DMS 273 (cell line): ENCODE measurements at regions not wholly inside any gene's neighbourhood (a gene's known extent, or its start where the extent isn't known, plus 50 kb on each side); places are given as distances from the start of the nearest gene placed in this dataset.
"Not testable (repeated sequence)": the region's sequence is repeated elsewhere in the genome, so short reads cannot be mapped to it uniquely, and the experiment has no call there.

Experiments used
- DNase-seq: peaks from one replicate; lab custom pipeline; 2025; ENCODE audit not compliant: unreplicated experiment; lab: John Stamatoyannopoulos, UW

GRCh38 chr4:4913628-4914027 is 54.2 kb downstream of the MSX1 start:
- DNase-seq: no peak

- no peak for DNase-seq
Measured at GRCh38 chr4:4914059-4914820, 54.8 kb downstream of the MSX1 start.

DNA sequence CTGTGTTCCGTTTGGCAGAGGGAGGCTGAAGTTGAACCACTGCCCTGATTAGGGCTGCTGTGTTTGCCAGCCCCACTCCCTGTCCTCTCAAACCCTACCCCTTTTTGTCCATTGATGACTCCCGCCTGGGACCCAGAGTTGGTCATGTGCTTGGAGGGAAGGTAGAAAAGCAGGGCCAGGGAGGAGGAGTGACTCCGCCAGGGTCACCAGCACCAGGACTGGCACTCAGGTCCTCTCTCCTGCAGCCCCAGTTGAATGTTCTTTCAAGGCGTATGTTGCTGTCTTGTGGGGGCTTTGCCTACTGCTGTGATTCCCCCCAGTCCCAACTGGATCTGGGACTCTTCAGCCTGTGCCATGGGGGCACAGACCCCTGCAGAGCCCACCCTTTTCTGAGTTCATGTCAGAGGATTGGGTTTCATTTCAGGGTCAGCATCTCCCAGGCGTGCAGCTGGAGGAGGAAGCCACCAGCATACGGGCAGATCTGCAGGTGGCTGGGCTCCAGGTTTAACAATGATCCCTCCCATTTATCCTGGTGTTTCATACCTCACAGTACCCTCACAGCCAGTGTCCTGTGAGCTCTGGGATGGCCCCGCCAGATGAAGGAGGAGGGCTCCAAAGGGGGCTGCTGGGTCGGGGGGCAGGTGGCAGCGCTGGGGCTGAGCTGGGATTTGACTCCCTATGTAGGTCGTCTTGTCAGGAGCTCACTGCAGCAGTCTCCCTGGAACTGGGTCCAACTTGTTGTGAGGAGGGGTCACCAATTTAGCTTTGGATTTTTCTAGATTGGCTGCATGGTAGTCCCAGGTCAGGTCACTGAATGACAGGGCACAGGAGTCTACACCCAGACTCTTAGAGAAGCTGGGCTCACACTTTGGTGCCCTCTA is 55.7 kb downstream of the MSX1 start:
- no peak for DNase-seq

DNA sequence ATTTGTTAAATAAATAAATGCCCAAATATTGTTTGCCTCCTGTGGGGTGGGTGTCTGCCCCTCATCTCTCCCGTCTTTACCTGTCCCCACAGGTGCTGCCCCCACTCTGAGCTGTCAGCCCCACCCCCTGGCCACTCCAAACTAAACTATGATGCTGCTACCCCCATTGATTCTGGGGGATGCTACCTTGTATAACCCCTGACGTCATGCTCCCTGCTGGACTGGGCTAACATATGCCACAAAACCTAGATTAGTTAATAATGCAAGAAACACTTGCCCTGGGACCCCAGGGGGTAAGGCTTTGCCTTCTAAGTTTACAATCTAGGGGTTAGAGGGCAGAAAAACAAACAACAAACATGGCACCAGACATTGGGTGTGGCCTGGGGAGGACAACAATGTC is 58.6 kb downstream of the MSX1 start:
- peak; percentile 38 for DNase-seq

DNA sequence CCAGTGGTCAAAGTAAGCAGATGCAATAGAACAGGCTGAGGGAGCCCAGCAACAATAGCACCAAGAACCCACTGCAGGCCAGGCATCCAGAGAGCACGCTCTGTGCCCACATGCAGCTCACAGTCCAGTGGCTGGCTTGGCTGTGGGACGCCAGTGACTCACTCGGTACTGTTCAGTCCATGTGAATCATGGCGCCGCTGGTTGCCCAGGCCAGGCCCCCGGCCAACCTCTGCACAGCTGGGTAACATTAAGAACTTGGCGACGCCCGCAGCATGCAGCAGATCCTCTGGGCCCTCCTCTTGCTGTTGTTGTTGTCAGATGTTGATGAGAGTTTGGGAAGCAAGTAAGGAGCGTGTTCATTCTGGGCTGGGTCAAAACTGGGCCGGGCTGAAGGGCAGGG is 60.5 kb downstream of the MSX1 start:
- no peak for DNase-seq

- no peak for DNase-seq
Measured at GRCh38 chr4:4921077-4921476, 61.6 kb downstream of the MSX1 start.

- DNase-seq: no peak
Measured at GRCh38 chr4:4922441-4922840, 63.0 kb downstream of the MSX1 start.

DNA sequence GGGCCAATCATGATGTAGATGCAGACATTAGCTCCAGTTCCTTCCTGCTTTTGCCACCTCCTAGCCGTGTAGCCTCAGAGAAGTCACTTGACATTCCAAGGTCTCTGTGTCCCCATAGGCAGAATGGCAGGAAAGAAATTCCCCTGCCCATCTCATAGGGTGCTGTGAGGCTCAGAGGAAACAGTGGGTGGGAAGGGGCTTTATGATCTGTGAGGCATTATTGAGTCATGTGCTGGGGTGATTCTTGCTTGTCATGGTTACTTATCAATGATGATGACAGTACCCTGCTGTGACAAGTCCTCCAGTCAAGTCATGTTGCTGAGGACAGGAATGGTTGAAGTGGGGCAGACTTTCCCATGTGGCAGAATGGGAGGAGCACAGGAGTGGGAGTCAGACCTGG is 63.7 kb downstream of the MSX1 start:
- no peak for DNase-seq

- DNase-seq: no peak
Measured at GRCh38 chr4:4930677-4931076, 71.2 kb downstream of the MSX1 start.

DNA sequence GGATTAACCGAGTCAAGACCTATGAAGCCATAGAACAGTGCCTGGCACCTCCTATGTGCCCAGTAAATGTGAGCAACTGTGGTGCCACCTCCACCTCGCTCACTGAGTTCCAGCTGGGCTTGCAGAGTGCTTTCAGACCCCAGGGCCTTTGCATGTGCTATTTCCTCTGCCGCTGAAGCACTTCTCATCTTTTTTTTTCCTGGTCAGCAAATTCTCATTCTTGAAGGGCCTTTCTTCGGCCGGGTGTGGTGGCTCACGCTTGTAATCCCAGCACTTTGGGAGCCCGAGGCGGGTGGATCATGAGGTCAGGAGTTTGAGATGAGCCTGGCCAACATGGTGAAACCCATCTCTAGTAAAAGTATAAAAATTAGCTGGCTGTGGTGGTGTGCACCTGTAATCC is 76.5 kb downstream of the MSX1 start:
- no peak for DNase-seq

- no peak for DNase-seq
Measured at GRCh38 chr4:4937926-4938325, 78.5 kb downstream of the MSX1 start.

DNA sequence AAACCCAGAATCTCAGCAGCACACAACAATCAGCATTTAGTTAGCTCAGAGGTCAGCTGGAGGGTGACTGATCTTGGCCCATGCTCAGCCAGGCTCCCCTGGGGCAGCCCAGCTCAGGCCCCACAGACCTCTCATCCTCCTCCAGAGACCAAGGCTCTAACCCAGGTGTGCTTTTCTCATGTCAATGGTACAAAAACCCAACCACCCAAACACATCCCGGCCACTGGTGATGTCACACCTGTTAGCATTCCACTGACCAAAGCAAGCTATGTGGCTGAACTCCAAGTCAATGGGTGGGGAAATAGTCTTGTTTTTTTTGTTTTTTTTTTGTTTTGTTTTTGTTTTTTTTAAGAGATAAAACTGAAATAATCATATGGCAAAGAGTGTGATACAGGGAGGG is 77.5 kb downstream of the CYTL1 start:
- DNase-seq: no peak

- DNase-seq: no peak
Measured at GRCh38 chr4:4942658-4943057, 76.6 kb downstream of the CYTL1 start.

DNA sequence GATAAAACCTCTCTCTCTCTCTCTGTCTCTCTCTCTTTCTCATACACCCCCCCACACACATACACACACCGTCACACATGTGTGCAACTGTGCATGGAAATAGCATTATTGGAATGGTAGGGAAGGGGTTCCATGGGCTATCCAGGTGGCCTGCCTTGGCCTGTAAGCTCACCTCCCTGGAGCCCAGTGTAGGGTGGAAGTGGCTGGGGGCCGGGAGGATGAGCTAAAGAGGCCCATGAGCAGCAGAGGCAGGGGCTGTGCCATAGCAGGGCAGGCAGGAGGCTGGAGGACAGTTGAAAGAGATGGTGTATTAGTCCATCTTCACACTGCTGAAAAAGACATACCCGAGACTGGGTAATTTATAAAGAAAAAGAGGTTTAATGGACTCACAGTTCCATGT is 74.2 kb downstream of the CYTL1 start:
- no peak for DNase-seq

DNA sequence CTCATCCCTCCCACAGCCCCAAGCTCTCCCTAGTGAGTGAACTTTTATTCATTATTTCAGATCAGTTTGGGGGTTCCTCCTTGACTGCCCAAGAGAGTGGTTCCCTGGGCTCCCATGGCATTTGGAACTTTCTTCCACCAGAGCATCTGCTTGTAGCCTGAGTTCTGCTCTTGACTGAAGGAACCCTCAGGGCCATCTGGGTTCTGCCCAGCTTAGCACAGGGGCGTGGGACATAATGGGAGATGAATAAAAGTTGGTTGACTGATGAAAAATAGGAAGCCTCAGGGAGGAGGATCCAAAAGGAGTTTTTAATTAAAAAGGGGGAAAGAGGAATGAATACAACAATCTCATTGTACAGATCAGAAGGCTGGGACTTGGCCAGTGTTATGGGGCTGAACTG is 73.4 kb downstream of the CYTL1 start:
- DNase-seq: no peak

GRCh38 chr4:4946416-4946815 is 72.8 kb downstream of the CYTL1 start:
- no peak for DNase-seq

GRCh38 chr4:4947721-4948120 is 71.5 kb downstream of the CYTL1 start:
- DNase-seq: no peak

DNA sequence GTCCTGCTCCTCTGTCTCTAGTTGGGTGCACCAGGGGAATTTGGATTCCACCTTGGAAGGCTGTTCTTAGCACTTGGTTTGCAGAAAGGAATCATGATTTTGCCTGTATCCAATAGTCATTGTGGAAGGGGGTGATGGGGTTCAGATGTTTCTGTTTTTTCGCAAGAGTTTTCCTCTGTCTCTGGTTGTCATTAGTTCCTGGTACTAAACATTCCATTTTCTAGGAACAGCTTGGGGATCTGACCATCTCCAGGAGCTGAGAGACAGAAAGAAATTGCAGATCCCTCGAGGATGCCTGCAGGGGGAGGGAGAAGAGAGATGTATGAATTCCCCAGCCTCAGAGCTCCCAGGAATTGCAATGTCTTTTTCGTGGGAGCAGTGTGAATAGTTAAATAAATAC is 70.9 kb downstream of the CYTL1 start:
- DNase-seq: no peak

- DNase-seq: no peak
Measured at GRCh38 chr4:4950561-4951290, 68.5 kb downstream of the CYTL1 start.

DNA sequence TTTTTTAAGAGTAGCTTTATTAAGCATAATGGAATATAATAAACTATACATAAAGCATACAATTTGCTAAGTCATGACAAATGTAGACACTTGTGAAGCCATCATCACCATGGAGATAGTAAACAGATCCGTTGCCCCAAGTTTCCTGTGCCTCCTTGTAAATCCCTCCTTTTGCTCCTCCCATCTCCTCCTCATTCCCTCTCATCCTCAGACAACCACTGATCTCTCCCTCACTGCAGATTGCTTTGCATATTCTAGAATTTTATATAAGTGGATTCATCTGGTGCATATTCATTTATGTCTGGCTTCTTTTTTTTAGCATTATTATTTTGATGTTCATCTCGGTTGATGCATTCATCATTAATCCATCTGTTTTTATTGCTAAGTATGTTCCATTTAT is 67.0 kb downstream of the CYTL1 start:
- DNase-seq: no peak

- DNase-seq: not testable (repeated sequence)
Measured at GRCh38 chr4:4959344-4960074, 59.7 kb downstream of the CYTL1 start.
